ENCODE measurements at regions not wholly inside any gene's neighbourhood (a gene's known extent, or its start where the extent isn't known, plus 50 kb on each side); places are given as distances from the start of the nearest gene placed in this dataset.

DNA sequence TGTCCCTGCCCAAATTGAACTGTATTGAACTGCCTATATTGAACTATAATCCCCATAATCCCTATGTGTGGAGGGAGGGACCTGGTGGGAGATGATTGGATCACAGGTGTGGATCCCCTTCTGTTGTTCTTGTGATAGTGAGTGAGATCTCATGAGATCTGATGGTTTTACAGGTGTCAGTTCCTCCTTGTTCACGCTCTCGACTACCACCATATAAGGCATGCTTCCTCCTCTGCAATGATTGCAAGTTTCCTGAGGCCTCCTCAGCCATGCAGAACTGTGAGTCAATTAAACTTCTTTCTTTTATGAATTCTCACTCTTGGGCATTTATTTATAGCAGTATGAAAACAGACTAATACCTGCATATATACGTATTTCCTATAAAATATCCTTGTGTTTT is 206.5 kb upstream of the PDGFD start:
- no peaks in the 10 kb centered on the region for H3K4me1 ChIP-seq
- no peak for DNase-seq
- intact Hi-C loops (cut with DNase I): no loop called here
- H3K36me3 ChIP-seq: no peaks in the 10 kb centered on the region
- no peak overlapping the region for H3K4me3 ChIP-seq
- TF ChIP-seq, protein P1, sequence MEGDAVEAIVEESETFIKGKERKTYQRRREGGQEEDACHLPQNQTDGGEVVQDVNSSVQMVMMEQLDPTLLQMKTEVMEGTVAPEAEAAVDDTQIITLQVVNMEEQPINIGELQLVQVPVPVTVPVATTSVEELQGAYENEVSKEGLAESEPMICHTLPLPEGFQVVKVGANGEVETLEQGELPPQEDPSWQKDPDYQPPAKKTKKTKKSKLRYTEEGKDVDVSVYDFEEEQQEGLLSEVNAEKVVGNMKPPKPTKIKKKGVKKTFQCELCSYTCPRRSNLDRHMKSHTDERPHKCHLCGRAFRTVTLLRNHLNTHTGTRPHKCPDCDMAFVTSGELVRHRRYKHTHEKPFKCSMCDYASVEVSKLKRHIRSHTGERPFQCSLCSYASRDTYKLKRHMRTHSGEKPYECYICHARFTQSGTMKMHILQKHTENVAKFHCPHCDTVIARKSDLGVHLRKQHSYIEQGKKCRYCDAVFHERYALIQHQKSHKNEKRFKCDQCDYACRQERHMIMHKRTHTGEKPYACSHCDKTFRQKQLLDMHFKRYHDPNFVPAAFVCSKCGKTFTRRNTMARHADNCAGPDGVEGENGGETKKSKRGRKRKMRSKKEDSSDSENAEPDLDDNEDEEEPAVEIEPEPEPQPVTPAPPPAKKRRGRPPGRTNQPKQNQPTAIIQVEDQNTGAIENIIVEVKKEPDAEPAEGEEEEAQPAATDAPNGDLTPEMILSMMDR (IDR thresholded peaks at IDR 0.05): no peak
- no peak for TF ChIP-seq POLR2A (IDR thresholded peaks at IDR 0.05)
- 73 to 85% methylated on average over 3 of the region's 3 CpGs for WGBS, 2 donors
- no peaks in the 10 kb centered on the region for H3K27me3 ChIP-seq
- peaks cover 0 to 7% (median 0%) of the 10 kb centered on the region in 3 donors for H3K9me3 ChIP-seq
- no peak overlapping the region for H3K27ac ChIP-seq

DNA sequence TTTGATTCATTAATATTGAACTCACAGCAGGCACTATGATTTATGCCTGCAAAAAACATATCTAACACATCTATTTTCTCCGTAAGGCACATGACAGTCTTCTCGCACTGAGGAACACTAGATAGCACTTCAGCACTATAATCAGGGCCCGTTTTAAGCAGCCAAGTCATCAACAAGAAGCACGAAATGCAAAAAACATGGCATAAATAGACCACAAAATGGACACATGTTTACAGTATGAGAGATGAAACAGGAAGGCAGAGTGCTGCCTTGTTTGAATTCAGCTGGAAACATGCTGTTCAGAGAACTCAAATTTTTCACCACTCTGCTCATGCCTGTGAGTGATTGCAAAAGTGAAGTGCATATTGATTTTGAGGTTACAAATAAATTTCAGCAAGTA is 205.8 kb upstream of the PDGFD start:
- DNase-seq: no peak
- no peak for TF ChIP-seq POLR2A (IDR thresholded peaks at IDR 0.05)
- TF ChIP-seq, protein P1 (IDR thresholded peaks at IDR 0.05): no peak
- H3K27me3 ChIP-seq: no peaks in the 10 kb centered on the region
- H3K27ac ChIP-seq: no peak overlapping the region
- intact Hi-C loops (cut with DNase I): no loop called here
- H3K9me3 ChIP-seq: peaks cover 0 to 7% (median 0%) of the 10 kb centered on the region in 3 donors
- H3K4me3 ChIP-seq: no peak overlapping the region
- H3K4me1 ChIP-seq: no peaks in the 10 kb centered on the region
- H3K36me3 ChIP-seq: no peaks in the 10 kb centered on the region
- WGBS, 2 donors: 41 to 66% methylated on average over 4 of the region's 4 CpGs

DNA sequence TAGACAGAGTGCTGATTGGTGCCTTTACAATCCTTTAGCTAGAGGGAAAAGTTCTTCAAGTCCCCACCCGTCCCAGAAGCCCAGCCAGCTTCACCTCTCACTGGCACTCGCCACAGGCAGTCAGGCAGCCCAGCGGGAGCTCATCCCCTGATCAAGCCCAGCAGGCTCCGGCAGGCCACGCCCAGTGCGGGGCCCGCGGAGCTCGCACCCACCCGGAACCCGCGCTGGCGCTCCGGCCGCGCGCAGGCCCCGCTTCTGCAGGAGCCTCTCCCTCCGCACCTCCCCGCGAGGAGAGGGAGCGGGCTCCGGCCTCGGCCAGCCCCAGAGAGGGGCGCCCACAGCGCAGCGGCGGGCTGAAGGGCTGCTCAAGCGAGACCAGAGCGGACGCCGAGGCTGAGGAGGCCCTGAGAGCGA is 202.4 kb upstream of the PDGFD start:
- WGBS, 2 donors: 100% methylated on average over 2 of the region's 33 CpGs; no CpG with 5 or more reads in 1 of the 2 donors
- peaks cover 0 to 7% (median 0%) of the 10 kb centered on the region in 3 donors for H3K9me3 ChIP-seq
- no peak for TF ChIP-seq POLR2A (IDR thresholded peaks at IDR 0.05)
- TF ChIP-seq, protein P1 (IDR thresholded peaks at IDR 0.05): no peak
- H3K4me3 ChIP-seq: no peak overlapping the region
- intact Hi-C loops (cut with DNase I): no loop called here
- H3K36me3 ChIP-seq: no peaks in the 10 kb centered on the region
- no peaks in the 10 kb centered on the region for H3K27me3 ChIP-seq
- DNase-seq: no peak
- no peak overlapping the region for H3K27ac ChIP-seq
- no peaks in the 10 kb centered on the region for H3K4me1 ChIP-seq

DNA sequence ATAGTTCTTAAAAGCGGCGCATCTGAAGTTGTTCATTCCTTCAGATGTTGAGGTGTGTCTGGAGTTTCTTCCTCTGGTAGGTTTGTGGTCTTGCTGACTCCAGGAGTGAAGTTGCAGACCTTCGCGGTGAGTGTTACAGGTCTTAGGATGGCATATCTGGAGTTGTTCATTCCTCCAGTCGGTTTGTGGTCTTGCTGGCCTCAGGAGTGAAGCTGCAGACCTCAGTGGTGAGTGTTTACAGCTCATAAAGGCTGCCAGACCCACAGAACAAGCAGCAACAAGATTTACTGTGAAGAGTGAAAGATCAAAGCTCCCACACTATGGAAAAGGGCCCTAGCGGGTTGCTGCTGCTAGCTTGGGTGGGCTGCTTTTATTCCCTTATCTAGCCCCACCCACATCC is 201.7 kb upstream of the PDGFD start:
- no peaks in the 10 kb centered on the region for H3K27me3 ChIP-seq
- TF ChIP-seq POLR2A (IDR thresholded peaks at IDR 0.05): no peak
- TF ChIP-seq, protein P1 (IDR thresholded peaks at IDR 0.05): no peak
- H3K27ac ChIP-seq: no peak overlapping the region
- 95 to 97% methylated on average over 3 to 5 of the region's 6 CpGs for WGBS, 2 donors
- H3K9me3 ChIP-seq: peaks cover 0 to 7% (median 0%) of the 10 kb centered on the region in 3 donors
- H3K4me1 ChIP-seq: no peaks in the 10 kb centered on the region
- DNase-seq: no peak
- H3K4me3 ChIP-seq: no peak overlapping the region
- no peaks in the 10 kb centered on the region for H3K36me3 ChIP-seq
- intact Hi-C loops (cut with DNase I): no loop called here

DNA sequence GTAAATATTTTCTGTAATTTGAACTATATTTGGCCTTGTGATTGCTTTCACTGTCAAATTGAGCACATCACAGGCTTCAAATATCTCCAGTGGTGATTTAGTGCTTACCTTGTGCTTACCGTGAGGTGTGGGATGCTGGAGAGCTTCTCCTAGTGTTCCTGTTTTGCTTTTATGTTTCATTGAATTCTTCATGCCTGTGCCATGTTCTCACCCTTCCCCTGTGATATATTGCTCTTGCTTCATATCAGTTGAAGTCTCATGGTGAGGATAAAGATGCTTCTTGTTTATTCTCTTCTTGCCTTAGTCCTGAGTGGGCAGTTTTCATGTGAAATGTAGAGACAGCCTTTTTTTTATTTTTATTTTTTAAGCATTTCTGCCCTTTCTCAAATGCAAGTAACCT is 198.0 kb upstream of the PDGFD start:
- no peaks in the 10 kb centered on the region for H3K36me3 ChIP-seq
- no peaks in the 10 kb centered on the region for H3K4me1 ChIP-seq
- no peak for DNase-seq
- no peaks in the 10 kb centered on the region for H3K27me3 ChIP-seq
- H3K27ac ChIP-seq: no peak overlapping the region
- intact Hi-C loops (cut with DNase I): no loop called here
- WGBS, 2 donors: 50 to 54% methylated on average over 1 of the region's 1 CpG
- H3K4me3 ChIP-seq: no peak overlapping the region
- TF ChIP-seq, protein P1 (IDR thresholded peaks at IDR 0.05): no peak
- no peak for TF ChIP-seq POLR2A (IDR thresholded peaks at IDR 0.05)
- peaks cover 0 to 7% (median 0%) of the 10 kb centered on the region in 3 donors for H3K9me3 ChIP-seq
